ENCODE measurements at regions not wholly inside any gene's neighbourhood (a gene's known extent, or its start where the extent isn't known, plus 50 kb on each side); places are given as distances from the start of the nearest gene placed in this dataset.
"Not testable (repeated sequence)": the region's sequence is repeated elsewhere in the genome, so short reads cannot be mapped to it uniquely, and the experiment has no call there.

GRCh38 chr1:147103416-147104155, 68.7 kb downstream of the PRKAB2 start:
- not testable (repeated sequence) for H3K27me3 ChIP-seq (ENCODE audit: control insufficient read depth, insufficient read depth, low read length); H3K4me3 ChIP-seq (ENCODE audit: low read depth, low read length); H3K4me1 ChIP-seq (ENCODE audit: control insufficient read depth, insufficient read depth, low read length); DNase-seq (ENCODE audit: low read depth in 4 of 6, low spot score in 6 of 6); H3K27ac ChIP-seq (ENCODE audit: low read depth, low read length); H3K36me3 ChIP-seq (ENCODE audit: control insufficient read depth, insufficient read depth, low read length); H3K9me3 ChIP-seq (ENCODE audit: control insufficient read depth, insufficient read depth, low read length)
- 88% methylated on average over 1 of the region's 5 CpGs for WGBS (ENCODE audit: insufficient coverage)

- WGBS (ENCODE audit: insufficient coverage), result 56% methylated on average over 5 of the region's 6 CpGs
Measured at GRCh38 chr1:147099192-147099591, 73.1 kb downstream of the PRKAB2 start.

DNA sequence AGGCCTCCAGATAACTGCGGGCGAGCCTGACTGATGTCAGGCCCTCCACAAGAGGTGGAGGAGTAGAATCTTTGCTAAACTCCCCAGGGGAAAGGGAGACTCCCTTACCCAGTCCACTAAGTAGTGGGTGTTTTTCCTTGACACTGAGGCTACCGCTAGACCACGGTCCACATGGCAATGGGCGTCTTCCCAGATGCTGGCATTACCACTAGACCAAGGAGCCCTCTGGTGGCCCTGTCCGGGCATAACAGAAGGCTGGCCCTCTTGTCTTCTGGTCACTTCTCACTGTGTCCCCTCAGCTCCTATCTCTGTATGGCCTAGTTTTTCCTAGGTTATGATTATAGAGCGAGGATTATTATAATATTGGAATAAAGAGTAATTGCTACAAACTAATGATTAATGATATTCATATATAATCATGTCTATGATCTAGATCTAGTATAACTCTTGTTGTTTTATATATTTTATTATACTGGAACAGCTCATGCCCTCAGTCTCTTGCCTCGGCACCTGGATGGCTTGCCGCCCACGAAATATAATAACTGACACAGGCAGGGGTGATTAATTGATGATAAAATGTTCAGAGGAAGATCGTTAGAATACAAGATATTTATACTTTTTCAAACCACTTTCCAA, 73.8 kb downstream of the PRKAB2 start:
- not testable (repeated sequence) for H3K4me1 ChIP-seq (ENCODE audit: control insufficient read depth, insufficient read depth, low read length); H3K36me3 ChIP-seq (ENCODE audit: control insufficient read depth, insufficient read depth, low read length); DNase-seq (ENCODE audit: low read depth in 4 of 6, low spot score in 6 of 6); H3K4me3 ChIP-seq (ENCODE audit: low read depth, low read length); H3K27ac ChIP-seq (ENCODE audit: low read depth, low read length); H3K9me3 ChIP-seq (ENCODE audit: control insufficient read depth, insufficient read depth, low read length); H3K27me3 ChIP-seq (ENCODE audit: control insufficient read depth, insufficient read depth, low read length)
- WGBS (ENCODE audit: insufficient coverage), result 70% methylated on average over 3 of the region's 11 CpGs

More at GRCh38 chr1:147099192-147099591, 73.1 kb downstream of the PRKAB2 start:
- no peak overlapping the region for H3K27ac ChIP-seq (ENCODE audit: low read depth, low read length)
- no peak for DNase-seq (ENCODE audit: low read depth in 4 of 6, low spot score in 6 of 6)
- H3K36me3 ChIP-seq (ENCODE audit: control insufficient read depth, insufficient read depth, low read length), result no peaks in the 10 kb centered on the region
- H3K4me1 ChIP-seq (ENCODE audit: control insufficient read depth, insufficient read depth, low read length), result no peaks in the 10 kb centered on the region
- no peaks in the 10 kb centered on the region for H3K27me3 ChIP-seq (ENCODE audit: control insufficient read depth, insufficient read depth, low read length)
- H3K4me3 ChIP-seq (ENCODE audit: low read depth, low read length), result no peak overlapping the region
- no peaks in the 10 kb centered on the region for H3K9me3 ChIP-seq (ENCODE audit: control insufficient read depth, insufficient read depth, low read length)

DNA sequence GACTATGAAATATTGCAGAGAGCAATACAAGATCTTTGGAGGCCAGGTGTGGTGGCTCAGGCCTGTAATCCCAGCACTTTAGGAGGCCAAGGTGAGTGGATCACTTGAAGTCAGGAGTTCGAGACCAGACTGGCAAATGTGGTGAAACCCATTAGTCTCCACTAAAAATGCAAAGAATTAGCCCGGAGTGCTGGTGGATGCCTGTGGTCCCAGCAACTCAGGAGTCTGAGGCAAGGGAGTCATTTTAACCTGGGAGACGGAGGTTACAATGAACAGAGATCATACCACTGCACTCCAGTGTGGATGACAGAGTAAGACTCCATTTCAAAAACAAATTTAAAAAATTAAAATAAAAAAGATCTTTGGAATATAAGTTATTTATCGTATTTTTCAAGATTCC, 76.6 kb downstream of the PRKAB2 start:
- Histone ChIP-seq H3K4me3 (ENCODE audit: low read depth, low read length) (no peak overlapping the region), H3K9me3 (ENCODE audit: control insufficient read depth, insufficient read depth, low read length) (no peaks in the 10 kb centered on the region), H3K27ac (ENCODE audit: low read depth, low read length) (no peak overlapping the region), H3K36me3 (ENCODE audit: control insufficient read depth, insufficient read depth, low read length) (no peaks in the 10 kb centered on the region), H3K4me1 (ENCODE audit: control insufficient read depth, insufficient read depth, low read length) (no peaks in the 10 kb centered on the region), H3K27me3 (ENCODE audit: control insufficient read depth, insufficient read depth, low read length) (no peaks in the 10 kb centered on the region)
- no peak for DNase-seq (ENCODE audit: low read depth in 4 of 6, low spot score in 6 of 6)
- WGBS (ENCODE audit: insufficient coverage), result 100% methylated on average over 1 of the region's 4 CpGs

DNA sequence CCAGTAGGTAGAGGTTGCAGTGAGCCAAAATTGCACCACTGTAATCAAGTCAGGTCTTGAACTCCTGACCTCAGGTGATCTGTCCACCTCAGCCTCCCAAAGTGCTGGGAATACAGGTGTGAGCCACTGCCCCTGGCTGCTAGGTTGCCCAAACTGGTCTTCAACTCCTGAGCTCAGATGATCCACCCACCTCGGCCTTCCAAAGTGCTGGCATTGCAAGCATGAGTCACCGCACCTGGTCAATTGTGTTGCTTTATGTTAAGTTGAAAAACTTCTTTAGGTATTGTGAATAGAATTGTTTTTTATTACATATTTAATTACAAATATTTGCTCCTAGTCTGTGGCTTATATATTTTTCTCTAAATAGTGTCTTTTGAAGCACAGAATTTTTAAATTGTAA, 80.5 kb downstream of the PRKAB2 start:
- DNase-seq (ENCODE audit: low read depth in 4 of 6, low spot score in 6 of 6), result no peak
- no CpG with 5 or more reads among the region's 2 CpGs for WGBS (ENCODE audit: insufficient coverage)
- Histone ChIP-seq H3K36me3 (ENCODE audit: control insufficient read depth, insufficient read depth, low read length) (no peaks in the 10 kb centered on the region), H3K4me3 (ENCODE audit: low read depth, low read length) (no peak overlapping the region), H3K27me3 (ENCODE audit: control insufficient read depth, insufficient read depth, low read length) (no peaks in the 10 kb centered on the region), H3K4me1 (ENCODE audit: control insufficient read depth, insufficient read depth, low read length) (no peaks in the 10 kb centered on the region), H3K27ac (ENCODE audit: low read depth, low read length) (no peak overlapping the region), H3K9me3 (ENCODE audit: control insufficient read depth, insufficient read depth, low read length) (no peaks in the 10 kb centered on the region)

- peaks cover 12% of the 10 kb centered on the region for H3K27me3 ChIP-seq (ENCODE audit: control insufficient read depth, insufficient read depth, low read length)
- WGBS (ENCODE audit: insufficient coverage), result 36% methylated on average over 4 of the region's 4 CpGs
- peaks cover 9% of the 10 kb centered on the region for H3K4me1 ChIP-seq (ENCODE audit: control insufficient read depth, insufficient read depth, low read length)
- no peaks in the 10 kb centered on the region for H3K36me3 ChIP-seq (ENCODE audit: control insufficient read depth, insufficient read depth, low read length)
- no peak overlapping the region for H3K4me3 ChIP-seq (ENCODE audit: low read depth, low read length)
- no peak overlapping the region for H3K27ac ChIP-seq (ENCODE audit: low read depth, low read length)
- no peak for DNase-seq (ENCODE audit: low read depth in 4 of 6, low spot score in 6 of 6)
- peaks cover 2% of the 10 kb centered on the region for H3K9me3 ChIP-seq (ENCODE audit: control insufficient read depth, insufficient read depth, low read length)
Measured at GRCh38 chr1:147089457-147089856, 82.8 kb downstream of the PRKAB2 start.

GRCh38 chr1:147086129-147086528, 86.1 kb downstream of the PRKAB2 start:
- peaks cover 15% of the 10 kb centered on the region for H3K4me1 ChIP-seq (ENCODE audit: control insufficient read depth, insufficient read depth, low read length)
- DNase-seq (ENCODE audit: low read depth in 4 of 6, low spot score in 6 of 6), result no peak
- no peak overlapping the region for H3K4me3 ChIP-seq (ENCODE audit: low read depth, low read length)
- no peak overlapping the region for H3K27ac ChIP-seq (ENCODE audit: low read depth, low read length)
- H3K36me3 ChIP-seq (ENCODE audit: control insufficient read depth, insufficient read depth, low read length), result no peaks in the 10 kb centered on the region
- H3K27me3 ChIP-seq (ENCODE audit: control insufficient read depth, insufficient read depth, low read length), result peaks cover 44% of the 10 kb centered on the region
- peaks cover 2% of the 10 kb centered on the region for H3K9me3 ChIP-seq (ENCODE audit: control insufficient read depth, insufficient read depth, low read length)

DNA sequence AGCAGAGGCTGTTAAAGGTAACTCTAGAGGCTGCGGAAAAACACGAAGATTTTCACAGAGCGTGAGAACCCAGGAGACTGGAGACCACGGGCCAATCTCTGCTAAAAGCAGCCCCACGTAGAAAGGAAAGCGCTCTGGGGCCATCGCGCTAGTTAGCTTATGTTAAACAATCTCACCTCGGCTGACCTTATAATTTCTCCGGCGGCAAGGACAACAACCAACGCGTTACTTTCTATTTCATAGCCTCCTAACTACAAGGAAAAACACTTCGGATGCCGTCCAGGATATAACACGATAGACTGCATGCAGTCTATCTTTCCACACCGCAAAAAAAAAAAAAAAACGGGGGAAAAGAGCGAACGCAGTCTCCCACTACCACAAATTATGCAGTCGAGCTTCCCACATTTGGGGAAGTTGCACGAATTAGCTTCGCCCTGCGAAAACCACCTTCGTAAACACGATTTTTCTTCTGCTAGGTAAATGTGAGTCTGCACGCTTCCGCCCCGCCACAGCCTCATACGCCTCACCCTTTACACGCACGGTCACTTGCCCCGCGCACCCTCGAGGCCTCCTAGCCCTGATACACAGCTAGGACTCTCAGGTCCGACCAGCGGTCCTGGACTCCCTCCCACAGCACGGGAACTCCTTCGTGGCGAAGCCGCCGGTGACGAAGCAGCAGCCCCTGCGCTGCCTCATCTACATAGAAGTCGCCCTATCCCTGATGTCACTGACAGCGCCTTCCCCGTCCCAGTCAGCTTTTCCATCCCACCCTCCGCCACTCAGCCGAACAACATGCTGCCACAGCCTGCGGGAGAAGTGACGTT, 87.8 kb downstream of the PRKAB2 start:
- H3K4me3 ChIP-seq (ENCODE audit: low read depth, low read length), result peak overlapping the region; percentile 51
- H3K27me3 ChIP-seq (ENCODE audit: control insufficient read depth, insufficient read depth, low read length), result peaks cover 60% of the 10 kb centered on the region
- H3K9me3 ChIP-seq (ENCODE audit: control insufficient read depth, insufficient read depth, low read length), result peaks cover 2% of the 10 kb centered on the region
- H3K27ac ChIP-seq (ENCODE audit: low read depth, low read length), result peak overlapping the region; percentile 43
- H3K36me3 ChIP-seq (ENCODE audit: control insufficient read depth, insufficient read depth, low read length), result no peaks in the 10 kb centered on the region
- peaks cover 29% of the 10 kb centered on the region for H3K4me1 ChIP-seq (ENCODE audit: control insufficient read depth, insufficient read depth, low read length)
- peak in 2 of 6 donors; percentile 82 to 85 for DNase-seq (ENCODE audit: low read depth in 4 of 6, low spot score in 6 of 6)
- under 1% methylated on average over 47 of the region's 51 CpGs for WGBS (ENCODE audit: insufficient coverage)

DNA sequence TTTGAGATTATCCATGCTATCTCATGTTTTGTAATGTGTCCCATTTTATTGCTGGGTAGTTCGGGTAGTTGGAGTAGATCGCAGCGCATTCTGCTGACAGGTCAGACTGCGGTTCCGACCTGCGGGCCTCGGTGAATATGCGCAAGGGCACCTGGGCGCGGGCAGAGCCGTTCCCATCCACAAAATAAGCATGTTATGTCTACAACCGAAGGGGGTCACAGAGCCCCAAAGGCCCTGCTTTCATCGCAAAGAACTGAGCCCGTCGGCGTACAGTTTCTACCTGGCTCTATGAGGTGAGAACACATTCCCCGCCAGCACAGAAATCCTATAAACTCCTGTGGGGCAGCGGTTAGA, 88.4 kb downstream of the PRKAB2 start:
- DNase-seq (ENCODE audit: low read depth in 4 of 6, low spot score in 6 of 6), result no peak
- peaks cover 2% of the 10 kb centered on the region for H3K9me3 ChIP-seq (ENCODE audit: control insufficient read depth, insufficient read depth, low read length)
- peaks cover 35% of the 10 kb centered on the region for H3K4me1 ChIP-seq (ENCODE audit: control insufficient read depth, insufficient read depth, low read length)
- WGBS (ENCODE audit: insufficient coverage), result 4% methylated on average over 15 of the region's 18 CpGs
- peaks cover 66% of the 10 kb centered on the region for H3K27me3 ChIP-seq (ENCODE audit: control insufficient read depth, insufficient read depth, low read length)
- H3K4me3 ChIP-seq (ENCODE audit: low read depth, low read length), result no peak overlapping the region
- H3K27ac ChIP-seq (ENCODE audit: low read depth, low read length), result no peak overlapping the region
- H3K36me3 ChIP-seq (ENCODE audit: control insufficient read depth, insufficient read depth, low read length), result no peaks in the 10 kb centered on the region
